HepG2 (cell line): ENCODE measurements at regions not wholly inside any gene's neighbourhood (a gene's known extent, or its start where the extent isn't known, plus 50 kb on each side); places are given as distances from the start of the nearest gene placed in this dataset.

Source experiments
- CTCF ChIP-seq: sonication (generic); formaldehyde crosslinking; IDR thresholded peaks from 2 replicates; pipeline ENCODE4 v1.5.0; 2020; ENCODE audit warnings: mild to moderate bottlenecking, missing genetic modification reagents, moderate library complexity
- ESRRA ChIP-seq: sonication (generic); formaldehyde crosslinking; IDR thresholded peaks from 2 replicates; pipeline ENCODE4 v1.5.1; 2020; ENCODE audit warnings: mild to moderate bottlenecking, low read depth, missing genetic modification reagents
- GTF2F1 ChIP-seq: fragments of 150-350 bp; IDR thresholded peaks from 2 replicates; pipeline ENCODE4 v1.6.1; 2014; ENCODE audit warnings: low read length
- HNF1B ChIP-seq: sonication (generic); formaldehyde crosslinking; IDR thresholded peaks from 2 replicates; pipeline ENCODE4 v1.5.1; 2020; ENCODE audit warnings: mild to moderate bottlenecking, moderate library complexity, missing genetic modification reagents
- PCBP2 ChIP-seq: fragments of 200-400 bp; formaldehyde crosslinking; optimal IDR thresholded peaks from 2 replicates; pipeline ENCODE3; 2018; ENCODE audit warnings: low read length, low read depth; ENCODE audit not compliant: poor library complexity, severe bottlenecking
- POLR2A ChIP-seq, 2 experiments: IDR thresholded peaks; 2 replicates each; pipeline ENCODE4 v1.6.1; 2011; ENCODE audit warnings: low read depth in 2 of 2, low read length in 2 of 2, mild to moderate bottlenecking in 1 of 2, moderate library complexity in 1 of 2; ENCODE audit not compliant: insufficient read depth in 1 of 2
- RCOR2 ChIP-seq: IDR thresholded peaks from 2 replicates; pipeline ENCODE4 v1.6.1; 2016; ENCODE audit warnings: missing biosample characterization, missing genetic modification reagents
- REST ChIP-seq, 2 experiments: IDR thresholded peaks; 2 replicates each; pipeline ENCODE4 v1.6.1; 2011 to 2012; ENCODE audit warnings: low read length in 2 of 2, borderline replicate concordance in 1 of 2, low read depth in 1 of 2, mild to moderate bottlenecking in 1 of 2, moderate library complexity in 1 of 2
- ZBTB34 ChIP-seq: sonication (generic); formaldehyde crosslinking; IDR thresholded peaks from 2 replicates; pipeline ENCODE4 v1.8.0; 2022; ENCODE audit warnings: mild to moderate bottlenecking, missing genetic modification reagents
- ZNF136 ChIP-seq: sonication (generic); formaldehyde crosslinking; IDR thresholded peaks from 2 replicates; pipeline ENCODE4 v1.8.1; 2022; ENCODE audit warnings: low read depth, mild to moderate bottlenecking, moderate library complexity, missing genetic modification reagents
- ZSCAN30 ChIP-seq: sonication (generic); formaldehyde crosslinking; IDR thresholded peaks from 2 replicates; pipeline ENCODE4 v1.5.0; 2020; ENCODE audit warnings: mild to moderate bottlenecking, missing genetic modification reagents
- ZUFSP ChIP-seq: sonication (generic); formaldehyde crosslinking; IDR thresholded peaks from 2 replicates; pipeline ENCODE4 v1.9.0; 2021; ENCODE audit warnings: missing genetic modification reagents, mild to moderate bottlenecking, borderline replicate concordance

- TF ChIP-seq HNF1B (no peak), ZNF136 (no peak), ZSCAN30 (CRISPR knock-in tag) (no peak), ZBTB34 (CRISPR knock-in tag) (no peak), CTCF (CRISPR knock-in tag) (no peak), GTF2F1 (no peak), POLR2A (IDR thresholded peaks at IDR 0.05; ENCODE audit: insufficient read depth in 1 of 2, low read depth in 2 of 2, low read length in 2 of 2) (no peak), ESRRA (no peak), RCOR2 (CRISPR knock-in tag) (no peak), PCBP2 (no peak), REST (IDR thresholded peaks at IDR 0.05; ENCODE audit: borderline replicate concordance in 1 of 2, low read depth in 1 of 2, low read length in 2 of 2) (no peak), ZUFSP (CRISPR knock-in tag) (no peak)
Measured at GRCh38 chr4:164136180-164136616, 617.7 kb upstream of the SMIM31 start.
